Liver (tissue), 8 donors: ENCODE measurements at regions not wholly inside any gene's neighbourhood (a gene's known extent, or its start where the extent isn't known, plus 50 kb on each side); places are given as distances from the start of the nearest gene placed in this dataset.

Experiments
- DNase-seq: peaks from one replicate; pipeline ENCODE4 v3.0.0-alpha.2; 2017; ENCODE audit warnings: low spot score
- H3K27ac ChIP-seq, 2 donors: one replicate each; pipeline ENCODE4 v1.7.0; 2013; ENCODE audit warnings: inconsistent platforms in 2 of 2, low read length in 2 of 2, control low read depth in 1 of 2, low read depth in 1 of 2, mild to moderate bottlenecking in 1 of 2
- H3K27me3 ChIP-seq, 4 donors: one replicate each; pipeline versions ENCODE4 v1.6.1 to v1.7.0; 2013; ENCODE audit warnings: low read length in 3 of 4, inconsistent platforms in 1 of 4, mild to moderate bottlenecking in 1 of 4, moderate library complexity in 1 of 4; ENCODE audit not compliant: control insufficient read depth in 4 of 4, insufficient read depth in 4 of 4
- H3K36me3 ChIP-seq, 4 donors: one replicate each; pipeline versions ENCODE4 v1.6.1 to v1.7.0; 2013; ENCODE audit warnings: low read length in 3 of 4, mild to moderate bottlenecking in 3 of 4, low read depth in 1 of 4, moderate library complexity in 1 of 4; ENCODE audit not compliant: control insufficient read depth in 4 of 4, insufficient read depth in 3 of 4
- H3K4me1 ChIP-seq, 4 donors: one replicate each; pipeline versions ENCODE4 v1.6.1 to v1.7.0; 2013; ENCODE audit warnings: low read length in 3 of 4, mild to moderate bottlenecking in 3 of 4, moderate library complexity in 1 of 4; ENCODE audit not compliant: control insufficient read depth in 4 of 4, insufficient read depth in 4 of 4
- H3K4me3 ChIP-seq, 3 donors: one replicate each; pipeline versions ENCODE4 v1.6.1 to v1.7.0; 2013; ENCODE audit warnings: low read length in 3 of 3, control low read depth in 1 of 3, low read depth in 1 of 3, mild to moderate bottlenecking in 1 of 3
- H3K9ac ChIP-seq, 2 donors: one replicate each; pipeline ENCODE4 v1.7.0; 2013; ENCODE audit warnings: low read length in 2 of 2, mild to moderate bottlenecking in 2 of 2, moderate library complexity in 2 of 2, control low read depth in 1 of 2, low read depth in 1 of 2
- H3K9me3 ChIP-seq, 4 donors: one replicate each; pipeline versions ENCODE4 v1.6.1 to v1.7.0; 2013; ENCODE audit warnings: low read length in 3 of 4; ENCODE audit not compliant: control insufficient read depth in 4 of 4
- ATF3 ChIP-seq: IDR thresholded peaks from 2 replicates; pipeline ENCODE4 v1.6.1; 2016; ENCODE audit warnings: antibody characterized with exemption
- CTCF ChIP-seq: fragments of 150-350 bp; IDR thresholded peaks from 2 replicates; pipeline ENCODE4 v1.5.1; 2017; ENCODE audit warnings: improper control_type of control experiment, low read depth, low read length; ENCODE audit not compliant: missing input control
- EGR1 ChIP-seq, 2 donors: IDR thresholded peaks; 2 replicates each; pipeline ENCODE4 v1.6.1; 2016 to 2018; ENCODE audit warnings: antibody characterized with exemption in 2 of 2, low read depth in 2 of 2
- FOXA1 ChIP-seq: IDR thresholded peaks from 2 replicates; pipeline ENCODE4 v1.6.1; 2016; ENCODE audit warnings: antibody characterized with exemption
- FOXA2 ChIP-seq: IDR thresholded peaks from 2 replicates; pipeline ENCODE4 v1.6.1; 2016; ENCODE audit warnings: antibody characterized with exemption
- GABPA ChIP-seq, 2 donors: IDR thresholded peaks in 1 of 2; conservative IDR thresholded peaks in 1 of 2; 2 replicates each; pipeline ENCODE4 v1.6.1; 2016; ENCODE audit warnings: antibody characterized with exemption in 2 of 2, mild to moderate bottlenecking in 1 of 2, moderate library complexity in 1 of 2
- HNF4A ChIP-seq, 2 donors: conservative IDR thresholded peaks; 2 replicates each; pipeline ENCODE4 v1.6.1; 2016; ENCODE audit warnings: antibody characterized with exemption in 2 of 2, mild to moderate bottlenecking in 2 of 2
- MAX ChIP-seq: IDR thresholded peaks from 2 replicates; pipeline ENCODE4 v1.6.1; 2016; ENCODE audit warnings: antibody characterized with exemption
- NR2F2 ChIP-seq: IDR thresholded peaks from 2 replicates; pipeline ENCODE4 v1.6.1; 2016; ENCODE audit warnings: antibody characterized with exemption
- RAD21 ChIP-seq, 2 donors: IDR thresholded peaks; 2 replicates each; pipeline ENCODE4 v1.6.1; 2016; ENCODE audit warnings: antibody characterized with exemption in 2 of 2, mild to moderate bottlenecking in 2 of 2
- REST ChIP-seq: IDR thresholded peaks from 2 replicates; pipeline ENCODE4 v1.6.1; 2016; ENCODE audit warnings: antibody characterized with exemption, mild to moderate bottlenecking
- SP1 ChIP-seq: IDR thresholded peaks from 2 replicates; pipeline ENCODE4 v1.6.1; 2018; ENCODE audit warnings: antibody characterized with exemption, mild to moderate bottlenecking
- YY1 ChIP-seq: IDR thresholded peaks from 2 replicates; pipeline ENCODE4 v1.6.1; 2016; ENCODE audit warnings: antibody characterized with exemption, mild to moderate bottlenecking
- ZBTB33 ChIP-seq: IDR thresholded peaks from 2 replicates; pipeline ENCODE4 v1.6.1; 2016; ENCODE audit warnings: antibody characterized with exemption
- WGBS: extraction: QIAGEN DNeasy Blood & Tissue Kit; methylation state at CpG from one replicate; pipeline ENCODE4 v1.1.7; 2013; 5-methylcytosine and 5-hydroxymethylcytosine counted together
- donor health status: healthy.
- donor health status: healthy.
- donor health status: healthy.
- donor health status: healthy.
- donor health status: healthy.

GRCh38 chr3:189092547-189092946, 79.2 kb upstream of the TPRG1 start:
- TF ChIP-seq ZBTB33 (no peak), RAD21 (IDR thresholded peaks at IDR 0.05) (no peak), SP1 (no peak), GABPA (IDR thresholded peaks at IDR 0.05 in 1 of 2, conservative IDR thresholded peaks at IDR 0.05 in 1 of 2) (no peak), ATF3 (no peak), CTCF (no peak), NR2F2 (no peak)
- Histone ChIP-seq H3K4me1 (peaks cover 0 to 2% (median under 1%) of the 10 kb centered on the region in 4 donors), H3K4me3 (no peak overlapping the region), H3K27me3 (no peaks in the 10 kb centered on the region), H3K36me3 (no peaks in the 10 kb centered on the region), H3K9me3 (no peaks in the 10 kb centered on the region), H3K27ac (no peak overlapping the region), H3K9ac (no peak overlapping the region)
- WGBS: 90% methylated on average over 4 of the region's 4 CpGs
- DNase-seq: no peak

GRCh38 chr3:189094539-189094938, 77.2 kb upstream of the TPRG1 start:
- Histone ChIP-seq H3K36me3 (peaks cover 0 to 2% (median 0%) of the 10 kb centered on the region in 4 donors), H3K9me3 (no peaks in the 10 kb centered on the region), H3K4me1 (peaks cover 0 to 17% (median 10%) of the 10 kb centered on the region in 4 donors), H3K27ac (no peak overlapping the region), H3K4me3 (no peak overlapping the region), H3K27me3 (no peaks in the 10 kb centered on the region), H3K9ac (no peak overlapping the region)
- TF ChIP-seq HNF4A (conservative IDR thresholded peaks at IDR 0.05): no peak
- TF ChIP-seq EGR1 (IDR thresholded peaks at IDR 0.05; ENCODE audit: low read depth in 2 of 2): no peak
- no peak for TF ChIP-seq ATF3
- no peak for TF ChIP-seq MAX
- no peak for TF ChIP-seq REST
- no peak for TF ChIP-seq ZBTB33
- no peak for TF ChIP-seq YY1
- no peak for TF ChIP-seq FOXA2
- TF ChIP-seq FOXA1: no peak
- 94% methylated on average over 6 of the region's 6 CpGs for WGBS
- no peak for DNase-seq
